ENCODE measurements at regions not wholly inside any gene's neighbourhood (a gene's known extent, or its start where the extent isn't known, plus 50 kb on each side); places are given as distances from the start of the nearest gene placed in this dataset.

GRCh38 chr19:29326351-29326750 is 113.4 kb upstream of the UQCRFS1 start:
- BruUV-seq (replicated peaks) = no TSS peak
- no peak overlapping the region for H3K4me3 ChIP-seq (ENCODE audit: low read depth, low read length, poor library complexity, severe bottlenecking)
- H3K9me3 ChIP-seq (ENCODE audit: low read depth, low read length, poor library complexity, severe bottlenecking) = peaks cover 8% of the 10 kb centered on the region
- intact Hi-C loops (cut with micrococcal nuclease; ENCODE audit: unreplicated experiment) = no loop called here
- CTCF ChIA-PET = no interaction called here
- no peaks in the 10 kb centered on the region for H3K36me3 ChIP-seq (ENCODE audit: insufficient read depth, low read length, poor library complexity, severe bottlenecking)
- TF ChIP-seq EZH2 (IDR thresholded peaks at IDR 0.05; ENCODE audit: borderline replicate concordance, low read depth, low read length, poor library complexity, severe bottlenecking) (no peak), CTCF (conservative IDR thresholded peaks at IDR 0.05; ENCODE audit: low read depth, low read length) (no peak)
- no peaks in the 10 kb centered on the region for H3K4me1 ChIP-seq (ENCODE audit: insufficient read depth, low read length, poor library complexity, severe bottlenecking)
- H3K27me3 ChIP-seq (replicated peaks; ENCODE audit: insufficient read depth, low read depth, low read length, poor library complexity) = no peaks in the 10 kb centered on the region
- no peak for DNase-seq (ENCODE audit: low spot score)
- POLR2A ChIA-PET (ENCODE audit: low non-redundant PET) = no interaction called here
- H3K27ac ChIP-seq (ENCODE audit: low read depth, low read length, poor library complexity, severe bottlenecking) = no peak overlapping the region

- intact Hi-C loops (cut with micrococcal nuclease; ENCODE audit: unreplicated experiment) = no loop called here
- no peak for DNase-seq (ENCODE audit: low spot score)
- Histone ChIP-seq H3K36me3 (ENCODE audit: insufficient read depth, low read length, poor library complexity, severe bottlenecking) (no peaks in the 10 kb centered on the region), H3K27ac (ENCODE audit: low read depth, low read length, poor library complexity, severe bottlenecking) (no peak overlapping the region), H3K4me3 (ENCODE audit: low read depth, low read length, poor library complexity, severe bottlenecking) (no peak overlapping the region), H3K4me1 (ENCODE audit: insufficient read depth, low read length, poor library complexity, severe bottlenecking) (no peaks in the 10 kb centered on the region), H3K27me3 (replicated peaks; ENCODE audit: insufficient read depth, low read depth, low read length, poor library complexity) (no peaks in the 10 kb centered on the region), H3K9me3 (ENCODE audit: low read depth, low read length, poor library complexity, severe bottlenecking) (peaks cover 8% of the 10 kb centered on the region)
- ChIA-PET CTCF (no interaction called here), POLR2A (ENCODE audit: low non-redundant PET) (no interaction called here)
- TF ChIP-seq CTCF (conservative IDR thresholded peaks at IDR 0.05; ENCODE audit: low read depth, low read length) (no peak), EZH2 (IDR thresholded peaks at IDR 0.05; ENCODE audit: borderline replicate concordance, low read depth, low read length, poor library complexity, severe bottlenecking) (no peak)
- BruUV-seq (replicated peaks) = no TSS peak
These were observed 114.2 kb upstream of the UQCRFS1 start for GRCh38 chr19:29326849-29327840.

GRCh38 chr19:29328586-29328985 is 115.6 kb upstream of the UQCRFS1 start:
- Histone ChIP-seq H3K4me1 (ENCODE audit: insufficient read depth, low read length, poor library complexity, severe bottlenecking) (no peaks in the 10 kb centered on the region), H3K9me3 (ENCODE audit: low read depth, low read length, poor library complexity, severe bottlenecking) (peaks cover 8% of the 10 kb centered on the region), H3K27ac (ENCODE audit: low read depth, low read length, poor library complexity, severe bottlenecking) (no peak overlapping the region), H3K27me3 (replicated peaks; ENCODE audit: insufficient read depth, low read depth, low read length, poor library complexity) (no peaks in the 10 kb centered on the region), H3K4me3 (ENCODE audit: low read depth, low read length, poor library complexity, severe bottlenecking) (no peak overlapping the region), H3K36me3 (ENCODE audit: insufficient read depth, low read length, poor library complexity, severe bottlenecking) (no peaks in the 10 kb centered on the region)
- POLR2A ChIA-PET (ENCODE audit: low non-redundant PET) = no interaction called here
- intact Hi-C loops (cut with micrococcal nuclease; ENCODE audit: unreplicated experiment) = no loop called here
- no peak for DNase-seq (ENCODE audit: low spot score)
- TF ChIP-seq CTCF (conservative IDR thresholded peaks at IDR 0.05; ENCODE audit: low read depth, low read length) = no peak
- no peak for TF ChIP-seq EZH2 (IDR thresholded peaks at IDR 0.05; ENCODE audit: borderline replicate concordance, low read depth, low read length, poor library complexity, severe bottlenecking)
- BruUV-seq (replicated peaks) = no TSS peak
- CTCF ChIA-PET = no interaction called here

Data from A673 (cell line).